ENCODE measurements at regions not wholly inside any gene's neighbourhood (a gene's known extent, or its start where the extent isn't known, plus 50 kb on each side); places are given as distances from the start of the nearest gene placed in this dataset.

DNA sequence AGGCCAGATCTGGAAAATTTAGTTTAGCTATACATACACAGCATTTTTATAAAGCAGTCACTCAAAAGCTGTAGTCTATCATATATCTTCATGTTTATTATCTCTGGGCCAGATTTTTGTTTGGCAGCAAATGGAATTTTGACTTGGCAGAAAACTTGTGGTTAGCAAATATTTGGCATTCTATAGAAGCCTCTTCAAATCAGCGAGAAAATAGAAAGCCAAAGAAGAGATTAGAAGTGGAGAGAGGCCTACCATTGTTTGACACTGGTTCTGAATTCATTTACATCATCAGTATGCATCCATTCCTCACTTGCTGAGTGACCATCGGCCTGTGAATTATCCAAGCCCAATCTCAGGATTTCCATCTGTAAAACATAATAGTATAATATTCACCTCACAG lies 1077.6 kb downstream of the GALC start:
- TF ChIP-seq, protein P1, sequence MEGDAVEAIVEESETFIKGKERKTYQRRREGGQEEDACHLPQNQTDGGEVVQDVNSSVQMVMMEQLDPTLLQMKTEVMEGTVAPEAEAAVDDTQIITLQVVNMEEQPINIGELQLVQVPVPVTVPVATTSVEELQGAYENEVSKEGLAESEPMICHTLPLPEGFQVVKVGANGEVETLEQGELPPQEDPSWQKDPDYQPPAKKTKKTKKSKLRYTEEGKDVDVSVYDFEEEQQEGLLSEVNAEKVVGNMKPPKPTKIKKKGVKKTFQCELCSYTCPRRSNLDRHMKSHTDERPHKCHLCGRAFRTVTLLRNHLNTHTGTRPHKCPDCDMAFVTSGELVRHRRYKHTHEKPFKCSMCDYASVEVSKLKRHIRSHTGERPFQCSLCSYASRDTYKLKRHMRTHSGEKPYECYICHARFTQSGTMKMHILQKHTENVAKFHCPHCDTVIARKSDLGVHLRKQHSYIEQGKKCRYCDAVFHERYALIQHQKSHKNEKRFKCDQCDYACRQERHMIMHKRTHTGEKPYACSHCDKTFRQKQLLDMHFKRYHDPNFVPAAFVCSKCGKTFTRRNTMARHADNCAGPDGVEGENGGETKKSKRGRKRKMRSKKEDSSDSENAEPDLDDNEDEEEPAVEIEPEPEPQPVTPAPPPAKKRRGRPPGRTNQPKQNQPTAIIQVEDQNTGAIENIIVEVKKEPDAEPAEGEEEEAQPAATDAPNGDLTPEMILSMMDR (IDR thresholded peaks at IDR 0.05; ENCODE audit: insufficient read depth, low read depth, low read length), result no peak
- no peak for TF ChIP-seq EZH2 (IDR thresholded peaks at IDR 0.05; ENCODE audit: insufficient read depth, low read length)
